ENCODE measurements at regions not wholly inside any gene's neighbourhood (a gene's known extent, or its start where the extent isn't known, plus 50 kb on each side); places are given as distances from the start of the nearest gene placed in this dataset.

GRCh38 chr2:221143231-221143630 lies 428.9 kb downstream of the EPHA4 start:
- TF ChIP-seq CTCF (conservative IDR thresholded peaks at IDR 0.05; ENCODE audit: low read depth, low read length) (no peak), EZH2phosphoT487 (IDR thresholded peaks at IDR 0.05; ENCODE audit: borderline replicate concordance, low read length) (no peak)
